WTC11 (cell line): ENCODE measurements at regions not wholly inside any gene's neighbourhood (a gene's known extent, or its start where the extent isn't known, plus 50 kb on each side); places are given as distances from the start of the nearest gene placed in this dataset.

ENCODE experiments used
- CREM ChIP-seq: sonication (generic); formaldehyde crosslinking; IDR thresholded peaks from 2 replicates; pipeline ENCODE4 v1.8.1; 2022; ENCODE audit warnings: mild to moderate bottlenecking, missing genetic modification reagents, moderate library complexity
- GABPB1 ChIP-seq: sonication (generic); formaldehyde crosslinking; IDR thresholded peaks from 2 replicates; pipeline ENCODE4 v1.8.1; 2023; ENCODE audit warnings: mild to moderate bottlenecking, missing genetic modification reagents
- SMAD3 ChIP-seq: sonication (generic); formaldehyde crosslinking; IDR thresholded peaks from 2 replicates; pipeline ENCODE4 v1.8.0; 2022; ENCODE audit warnings: missing genetic modification reagents, mild to moderate bottlenecking, borderline replicate concordance
- SP1 ChIP-seq: sonication (generic); formaldehyde crosslinking; conservative IDR thresholded peaks from 2 replicates; pipeline ENCODE4 v1.8.1; 2022; ENCODE audit warnings: missing genetic modification reagents
- TEAD4 ChIP-seq: sonication (generic); formaldehyde crosslinking; IDR thresholded peaks from 2 replicates; pipeline ENCODE4 v1.8.0; 2022; ENCODE audit warnings: mild to moderate bottlenecking, missing genetic modification reagents
- ZNF138 ChIP-seq: sonication (generic); formaldehyde crosslinking; conservative IDR thresholded peaks from 2 replicates; pipeline ENCODE4 v1.8.1; 2022; ENCODE audit warnings: mild to moderate bottlenecking, moderate library complexity, missing genetic modification reagents
- ZNF317 ChIP-seq: sonication (generic); formaldehyde crosslinking; IDR thresholded peaks from 2 replicates; pipeline ENCODE4 v1.8.1; 2023; ENCODE audit warnings: low read depth, mild to moderate bottlenecking, moderate library complexity, missing genetic modification reagents, borderline replicate concordance
- ZNF416 ChIP-seq: fragments of 250-450 bp; sonication (Bioruptor Pico); IDR thresholded peaks from 2 replicates; pipeline ENCODE4 v1.9.0; 2021; ENCODE audit warnings: mild to moderate bottlenecking, inconsistent platforms
- TF ChIP-seq, protein P1 (sequence below): fragments of 200-600 bp; IDR thresholded peaks from 2 replicates; pipeline ENCODE4 v1.8.0; 2022; ENCODE audit warnings: antibody characterized with exemption
- TF ChIP-seq, protein P2 (sequence below): sonication (generic); formaldehyde crosslinking; IDR thresholded peaks from 2 replicates; pipeline ENCODE4 v1.8.1; 2023; ENCODE audit warnings: mild to moderate bottlenecking, moderate library complexity, missing genetic modification reagents

DNA sequence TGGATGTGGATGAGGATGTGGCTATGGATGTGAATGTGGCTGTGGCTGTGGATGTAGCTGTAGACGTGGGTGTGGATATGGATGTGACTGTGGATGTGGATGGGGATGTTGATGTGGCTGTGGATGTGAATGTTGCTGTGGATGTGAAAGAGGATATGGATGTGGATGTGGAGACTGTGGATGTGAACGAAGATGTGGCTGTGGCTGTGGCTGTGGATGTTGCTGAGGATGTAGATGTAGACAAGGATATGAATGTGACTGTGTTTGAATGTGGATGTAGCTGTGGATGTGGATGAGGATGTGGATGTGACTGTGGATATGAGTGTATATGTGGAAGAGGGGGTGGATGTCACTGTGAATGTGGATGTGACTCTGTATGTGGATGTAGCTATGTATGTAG, 884.6 kb upstream of the CHAC2 start:
- TF ChIP-seq ZNF138 (CRISPR knock-in tag) (no peak), TEAD4 (CRISPR knock-in tag) (no peak), SP1 (no peak), CREM (CRISPR knock-in tag) (no peak), GABPB1 (CRISPR knock-in tag) (no peak), ZNF416 (CRISPR knock-in tag) (no peak), SMAD3 (CRISPR knock-in tag) (no peak), ZNF317 (CRISPR knock-in tag) (no peak)
- TF ChIP-seq, protein P1, sequence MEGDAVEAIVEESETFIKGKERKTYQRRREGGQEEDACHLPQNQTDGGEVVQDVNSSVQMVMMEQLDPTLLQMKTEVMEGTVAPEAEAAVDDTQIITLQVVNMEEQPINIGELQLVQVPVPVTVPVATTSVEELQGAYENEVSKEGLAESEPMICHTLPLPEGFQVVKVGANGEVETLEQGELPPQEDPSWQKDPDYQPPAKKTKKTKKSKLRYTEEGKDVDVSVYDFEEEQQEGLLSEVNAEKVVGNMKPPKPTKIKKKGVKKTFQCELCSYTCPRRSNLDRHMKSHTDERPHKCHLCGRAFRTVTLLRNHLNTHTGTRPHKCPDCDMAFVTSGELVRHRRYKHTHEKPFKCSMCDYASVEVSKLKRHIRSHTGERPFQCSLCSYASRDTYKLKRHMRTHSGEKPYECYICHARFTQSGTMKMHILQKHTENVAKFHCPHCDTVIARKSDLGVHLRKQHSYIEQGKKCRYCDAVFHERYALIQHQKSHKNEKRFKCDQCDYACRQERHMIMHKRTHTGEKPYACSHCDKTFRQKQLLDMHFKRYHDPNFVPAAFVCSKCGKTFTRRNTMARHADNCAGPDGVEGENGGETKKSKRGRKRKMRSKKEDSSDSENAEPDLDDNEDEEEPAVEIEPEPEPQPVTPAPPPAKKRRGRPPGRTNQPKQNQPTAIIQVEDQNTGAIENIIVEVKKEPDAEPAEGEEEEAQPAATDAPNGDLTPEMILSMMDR, result no peak
- TF ChIP-seq, protein P2, sequence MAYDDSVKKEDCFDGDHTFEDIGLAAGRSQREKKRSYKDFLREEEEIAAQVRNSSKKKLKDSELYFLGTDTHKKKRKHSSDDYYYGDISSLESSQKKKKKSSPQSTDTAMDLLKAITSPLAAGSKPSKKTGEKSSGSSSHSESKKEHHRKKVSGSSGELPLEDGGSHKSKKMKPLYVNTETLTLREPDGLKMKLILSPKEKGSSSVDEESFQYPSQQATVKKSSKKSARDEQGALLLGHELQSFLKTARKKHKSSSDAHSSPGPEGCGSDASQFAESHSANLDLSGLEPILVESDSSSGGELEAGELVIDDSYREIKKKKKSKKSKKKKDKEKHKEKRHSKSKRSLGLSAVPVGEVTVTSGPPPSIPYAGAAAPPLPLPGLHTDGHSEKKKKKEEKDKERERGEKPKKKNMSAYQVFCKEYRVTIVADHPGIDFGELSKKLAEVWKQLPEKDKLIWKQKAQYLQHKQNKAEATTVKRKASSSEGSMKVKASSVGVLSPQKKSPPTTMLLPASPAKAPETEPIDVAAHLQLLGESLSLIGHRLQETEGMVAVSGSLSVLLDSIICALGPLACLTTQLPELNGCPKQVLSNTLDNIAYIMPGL (CRISPR knock-in tag), result no peak
